MM.1S (cell line): ENCODE measurements at regions not wholly inside any gene's neighbourhood (a gene's known extent, or its start where the extent isn't known, plus 50 kb on each side); places are given as distances from the start of the nearest gene placed in this dataset.

ENCODE experiments used
- DNase-seq: peaks from one replicate; pipeline ENCODE4 v3.0.0-alpha.2; 2015
- H2AFZ ChIP-seq: fragments of 300-600 bp; sonication (generic); 2 replicates; pipeline ENCODE4 v1.6.0; 2016; ENCODE audit warnings: antibody characterized with exemption, low read length
- H3F3A ChIP-seq: fragments of 300-600 bp; sonication (generic); 2 replicates; pipeline ENCODE4 v1.6.1; 2016; ENCODE audit warnings: mild to moderate bottlenecking, antibody characterized with exemption, low read length, moderate library complexity, mixed read lengths; ENCODE audit not compliant: insufficient read depth
- H3K27ac ChIP-seq: fragments of 300-600 bp; sonication (generic); 2 replicates; pipeline ENCODE4 v1.5.1; 2016; ENCODE audit warnings: mild to moderate bottlenecking, low read length
- H3K27me3 ChIP-seq: fragments of 300-600 bp; sonication (generic); replicated peaks from 2 replicates; pipeline ENCODE4 v1.6.0; 2016; ENCODE audit warnings: low read length; ENCODE audit not compliant: insufficient read depth
- H3K36me3 ChIP-seq: fragments of 300-600 bp; sonication (generic); replicated peaks from 2 replicates; pipeline ENCODE4 v1.6.1; 2016; ENCODE audit warnings: mild to moderate bottlenecking, low read length, mixed read lengths; ENCODE audit not compliant: insufficient read depth
- H3K4me1 ChIP-seq: fragments of 300-600 bp; sonication (generic); 2 replicates; pipeline ENCODE4 v1.6.1; 2016; ENCODE audit warnings: low read length, mixed read lengths
- H3K4me2 ChIP-seq: fragments of 300-600 bp; sonication (generic); 2 replicates; pipeline ENCODE4 v1.6.0; 2016; ENCODE audit warnings: low read depth, low read length
- H3K4me3 ChIP-seq: fragments of 300-600 bp; sonication (generic); 2 replicates; pipeline ENCODE4 v1.5.1; 2016; ENCODE audit warnings: low read length, mixed read lengths
- H3K79me2 ChIP-seq: fragments of 300-600 bp; sonication (generic); 2 replicates; pipeline ENCODE4 v1.6.1; 2016; ENCODE audit warnings: mixed run types, low read length, mixed read lengths
- H3K9ac ChIP-seq: fragments of 300-600 bp; sonication (generic); 2 replicates; pipeline ENCODE4 v1.6.1; 2016; ENCODE audit warnings: low read length, mixed read lengths
- H3K9me2 ChIP-seq: fragments of 300-600 bp; sonication (generic); replicated peaks from 2 replicates; pipeline ENCODE4 v1.6.1; 2016; ENCODE audit warnings: mild to moderate bottlenecking, low read length, mixed read lengths; ENCODE audit not compliant: insufficient read depth
- H3K9me3 ChIP-seq: fragments of 300-600 bp; sonication (generic); replicated peaks from 2 replicates; pipeline ENCODE4 v1.6.1; 2016; ENCODE audit warnings: mild to moderate bottlenecking, low read length, mixed read lengths; ENCODE audit not compliant: insufficient read depth
- H4K20me1 ChIP-seq: fragments of 300-600 bp; sonication (generic); 2 replicates; pipeline ENCODE4 v1.6.1; 2016; ENCODE audit warnings: mild to moderate bottlenecking, low read length, moderate library complexity, mixed read lengths; ENCODE audit not compliant: insufficient read depth
- CTCF ChIP-seq: fragments of 300-600 bp; sonication (generic); IDR thresholded peaks from 2 replicates; pipeline ENCODE4 v1.5.1; 2016; ENCODE audit warnings: antibody characterized with exemption, low read length, mixed read lengths
- EZH2 ChIP-seq: fragments of 300-600 bp; sonication (generic); optimal IDR thresholded peaks from 2 replicates; pipeline ENCODE3; 2017; ENCODE audit warnings: low read depth, mild to moderate bottlenecking, antibody characterized with exemption, low read length, mixed read lengths
- EZH2phosphoT487 ChIP-seq: fragments of 300-600 bp; sonication (generic); IDR thresholded peaks from 2 replicates; pipeline ENCODE4 v1.6.1; 2018; ENCODE audit warnings: antibody characterized with exemption, low read length

- H3K4me2 ChIP-seq = no peak overlapping the region
- no peaks in the 10 kb centered on the region for H3K9me2 ChIP-seq
- H3K27ac ChIP-seq = no peak overlapping the region
- no peak overlapping the region for H3K9ac ChIP-seq
- TF ChIP-seq EZH2 (no peak), EZH2phosphoT487 (no peak)
- H3K4me1 ChIP-seq = no peaks in the 10 kb centered on the region
- no peaks in the 10 kb centered on the region for H3K27me3 ChIP-seq
- H3K9me3 ChIP-seq = no peaks in the 10 kb centered on the region
- no peak overlapping the region for H2AFZ ChIP-seq
- no peaks in the 10 kb centered on the region for H3K79me2 ChIP-seq
- no peaks in the 10 kb centered on the region for H3F3A ChIP-seq
- no peak for DNase-seq
- no peaks in the 10 kb centered on the region for H4K20me1 ChIP-seq
- H3K36me3 ChIP-seq = no peaks in the 10 kb centered on the region
- no peak overlapping the region for H3K4me3 ChIP-seq
These were observed 51.0 kb upstream of the TJP1 start for GRCh38 chr15:29873264-29873663.

GRCh38 chr15:29872716-29873115 is 50.4 kb upstream of the TJP1 start:
- Histone ChIP-seq H3K4me2 (no peak overlapping the region), H3K27me3 (no peaks in the 10 kb centered on the region), H3K9me3 (no peaks in the 10 kb centered on the region), H3K9me2 (no peaks in the 10 kb centered on the region), H3K4me3 (no peak overlapping the region), H2AFZ (no peak overlapping the region), H3K9ac (no peak overlapping the region), H3K79me2 (no peaks in the 10 kb centered on the region), H3F3A (no peaks in the 10 kb centered on the region), H4K20me1 (no peaks in the 10 kb centered on the region), H3K4me1 (no peaks in the 10 kb centered on the region), H3K36me3 (no peaks in the 10 kb centered on the region), H3K27ac (no peak overlapping the region)
- no peak for DNase-seq
- TF ChIP-seq CTCF = no peak
- no peak for TF ChIP-seq EZH2phosphoT487
- TF ChIP-seq EZH2 = no peak
